Fibroblast of upper back skin (primary cell): ENCODE measurements at regions not wholly inside any gene's neighbourhood (a gene's known extent, or its start where the extent isn't known, plus 50 kb on each side); places are given as distances from the start of the nearest gene placed in this dataset.
"Not testable (repeated sequence)": the region's sequence is repeated elsewhere in the genome, so short reads cannot be mapped to it uniquely, and the experiment has no call there.

ENCODE experiments used
- DNase-seq: peaks from one replicate; pipeline ENCODE4 v3.0.0-alpha.2; 2013

GRCh38 chr10:65769828-65770227, 1156.0 kb upstream of the LRRTM3 start:
- DNase-seq = peak; percentile 29

GRCh38 chr10:65778753-65779152, 1147.1 kb upstream of the LRRTM3 start:
- no peak for DNase-seq

DNA sequence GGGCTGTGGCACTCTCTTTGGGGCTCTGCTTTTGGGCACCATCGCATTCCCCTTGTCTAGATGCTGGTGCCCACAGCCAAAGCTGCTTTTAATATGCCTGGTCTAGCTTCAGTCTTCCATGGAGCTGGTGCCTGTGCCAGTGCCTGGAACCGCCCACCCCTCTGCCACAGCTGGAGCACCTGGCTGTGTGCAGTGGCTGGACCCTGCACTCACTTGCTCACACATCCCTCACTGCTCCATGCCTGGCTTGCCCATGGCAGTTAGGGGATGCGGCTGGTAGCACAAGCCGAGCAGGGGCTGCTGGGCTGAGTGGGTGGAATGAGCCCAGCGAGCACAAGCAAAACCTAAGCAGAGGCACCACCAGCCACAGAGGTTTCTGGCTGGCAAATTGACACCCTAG, 1145.9 kb upstream of the LRRTM3 start:
- DNase-seq = no peak

DNA sequence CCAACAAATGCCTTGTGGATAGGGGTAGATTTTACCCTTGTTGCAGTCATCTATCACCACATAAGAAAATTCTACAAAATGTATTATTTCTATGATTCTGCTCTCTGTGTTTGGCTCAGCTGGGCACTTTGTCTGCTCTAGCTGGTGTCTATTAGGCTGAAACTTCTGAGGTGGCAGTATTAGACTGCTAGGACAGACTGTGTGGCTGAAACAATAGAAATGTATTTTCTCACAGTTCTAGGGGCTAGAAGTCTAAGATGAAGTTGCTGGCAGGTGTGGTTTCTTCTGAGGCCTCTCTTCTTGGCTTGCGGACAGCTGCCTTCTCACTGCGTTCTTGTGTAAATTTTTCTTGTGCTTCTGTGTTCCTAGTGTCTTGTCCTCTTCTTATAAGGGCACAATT, 1139.6 kb upstream of the LRRTM3 start:
- no peak for DNase-seq

GRCh38 chr10:65787571-65787970, 1138.3 kb upstream of the LRRTM3 start:
- no peak for DNase-seq

DNA sequence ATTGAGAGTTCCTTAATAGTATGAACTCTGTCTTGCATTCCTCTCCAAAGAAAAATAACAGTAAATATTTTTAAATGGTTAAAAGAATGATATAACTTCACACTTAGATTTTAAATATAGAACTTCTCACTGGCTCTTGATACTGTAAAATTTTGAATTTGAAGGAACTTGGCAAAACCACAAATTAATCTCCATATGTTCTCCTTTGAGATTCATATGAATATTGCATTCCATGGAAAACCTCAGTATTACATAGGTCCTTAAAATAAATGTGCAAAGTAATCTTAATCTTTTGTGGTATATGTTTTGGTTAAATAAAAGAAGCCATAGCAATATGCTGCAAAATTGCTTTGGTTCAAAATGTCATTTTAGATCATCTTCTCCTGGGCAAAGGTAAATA, 1137.6 kb upstream of the LRRTM3 start:
- DNase-seq = no peak

GRCh38 chr10:65791979-65792378, 1133.9 kb upstream of the LRRTM3 start:
- DNase-seq = no peak

GRCh38 chr10:65793738-65794425, 1132.0 kb upstream of the LRRTM3 start:
- DNase-seq = peak; percentile 1

- DNase-seq = not testable (repeated sequence)
Observed at GRCh38 chr10:65794861-65795260, 1131.0 kb upstream of the LRRTM3 start.

DNA sequence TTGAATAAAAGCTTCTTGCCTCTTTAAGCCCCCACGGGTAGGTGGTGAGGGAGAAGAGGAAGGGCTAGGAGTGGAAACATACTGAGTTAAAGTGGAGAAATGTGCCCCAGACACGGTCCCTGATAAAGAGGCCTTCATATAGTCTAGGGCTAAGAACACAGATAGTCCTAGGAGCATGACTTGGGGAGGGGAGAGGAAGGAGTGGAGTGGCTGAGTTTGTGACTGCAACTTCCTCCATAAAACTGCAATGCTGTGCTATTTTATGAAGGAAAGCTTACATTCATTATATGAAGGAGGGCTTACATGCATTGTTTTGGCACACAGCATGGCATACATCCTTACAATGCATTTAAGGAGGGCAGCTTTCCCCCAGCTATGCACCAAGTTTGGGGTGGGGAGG, 1129.4 kb upstream of the LRRTM3 start:
- DNase-seq = no peak

DNA sequence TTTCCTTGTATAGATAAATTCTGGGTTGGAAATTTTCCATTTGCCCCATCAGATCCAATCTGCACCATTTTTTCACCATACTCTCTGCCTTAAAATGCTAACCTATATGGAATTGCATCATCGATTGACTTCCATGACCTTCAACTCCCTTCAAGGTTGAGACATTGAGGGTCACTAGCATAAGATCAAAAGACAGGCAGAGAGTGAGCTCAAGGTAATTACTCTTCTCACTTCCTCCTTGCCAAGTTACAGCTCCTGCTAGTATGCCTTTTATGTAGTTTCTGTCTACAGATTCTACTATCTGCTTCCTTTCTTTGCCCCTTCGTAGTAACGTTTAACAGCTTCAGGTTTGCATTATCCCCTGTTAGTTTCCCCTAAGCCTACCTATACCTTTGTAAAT, 1127.7 kb upstream of the LRRTM3 start:
- DNase-seq = no peak

DNA sequence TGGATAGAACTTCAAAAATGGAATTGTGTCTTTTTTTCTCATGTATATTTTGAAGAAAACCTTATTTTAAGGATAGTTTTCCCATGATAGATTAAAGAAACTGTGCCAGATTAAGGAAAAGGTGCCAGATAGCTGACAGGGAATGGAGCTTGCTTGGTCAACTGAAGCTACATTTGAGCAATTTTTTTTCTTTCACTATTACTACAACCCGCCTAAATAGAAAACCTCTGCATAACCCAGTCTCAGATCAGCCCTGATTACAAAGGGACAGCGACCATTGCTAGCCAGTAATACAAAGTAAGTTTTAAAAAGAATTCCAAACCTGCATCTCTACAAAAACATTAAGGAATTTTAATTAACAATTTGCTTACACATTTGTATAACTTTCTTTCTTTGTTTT, 1123.4 kb upstream of the LRRTM3 start:
- DNase-seq = no peak

GRCh38 chr10:65805511-65805910, 1120.3 kb upstream of the LRRTM3 start:
- no peak for DNase-seq

- no peak for DNase-seq
Observed at GRCh38 chr10:65805993-65806392, 1119.8 kb upstream of the LRRTM3 start.

- no peak for DNase-seq
Observed at GRCh38 chr10:65808687-65809333, 1117.0 kb upstream of the LRRTM3 start.

- no peak for DNase-seq
Observed at GRCh38 chr10:65811931-65812525, 1113.8 kb upstream of the LRRTM3 start.

GRCh38 chr10:65816536-65816935, 1109.3 kb upstream of the LRRTM3 start:
- DNase-seq = no peak

- DNase-seq = no peak
Observed at GRCh38 chr10:65818990-65819389, 1106.8 kb upstream of the LRRTM3 start.

DNA sequence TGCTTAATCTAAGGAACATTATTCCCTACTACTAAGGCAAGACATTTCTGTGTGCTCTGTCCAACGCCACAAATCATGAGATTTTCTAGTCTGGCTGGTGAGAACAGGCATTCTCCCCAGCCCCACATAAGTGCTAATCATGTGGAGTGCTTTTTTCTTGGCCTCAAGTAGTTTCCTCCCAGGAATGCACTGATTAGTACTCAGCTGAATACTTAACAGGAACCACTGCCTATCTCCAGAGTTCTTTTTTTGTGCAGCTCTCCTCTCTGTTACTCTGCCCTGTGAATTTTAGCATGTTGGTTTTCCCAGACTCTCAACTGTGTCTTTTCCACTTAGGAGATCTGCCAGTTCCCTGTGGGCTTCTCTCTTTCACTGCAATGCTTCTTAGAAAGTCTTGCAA, 1098.5 kb upstream of the LRRTM3 start:
- DNase-seq = no peak

- no peak for DNase-seq
Observed at GRCh38 chr10:65838811-65839210, 1087.0 kb upstream of the LRRTM3 start.

GRCh38 chr10:65843203-65843602, 1082.6 kb upstream of the LRRTM3 start:
- no peak for DNase-seq

- DNase-seq = no peak
Observed at GRCh38 chr10:65845916-65846315, 1079.9 kb upstream of the LRRTM3 start.

DNA sequence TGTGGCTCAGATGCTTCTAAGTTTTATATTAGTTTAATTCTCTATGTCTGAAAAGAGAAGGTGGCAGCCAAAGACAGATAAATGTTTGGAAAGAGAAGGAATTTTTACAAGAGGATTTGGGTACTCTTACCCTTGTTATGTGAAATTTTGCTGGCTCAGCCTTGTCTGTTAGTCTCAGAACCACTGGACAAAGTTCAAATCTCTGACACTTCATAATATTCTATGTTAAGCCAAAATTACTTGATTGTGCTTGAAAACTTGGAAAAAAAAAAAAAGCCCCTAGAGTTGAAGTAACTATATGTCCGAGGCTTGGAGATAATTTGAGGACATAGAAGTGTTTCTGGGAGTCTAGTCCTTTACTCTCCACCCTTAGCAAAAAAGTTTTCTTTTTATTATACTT, 1079.3 kb upstream of the LRRTM3 start:
- DNase-seq = no peak

DNA sequence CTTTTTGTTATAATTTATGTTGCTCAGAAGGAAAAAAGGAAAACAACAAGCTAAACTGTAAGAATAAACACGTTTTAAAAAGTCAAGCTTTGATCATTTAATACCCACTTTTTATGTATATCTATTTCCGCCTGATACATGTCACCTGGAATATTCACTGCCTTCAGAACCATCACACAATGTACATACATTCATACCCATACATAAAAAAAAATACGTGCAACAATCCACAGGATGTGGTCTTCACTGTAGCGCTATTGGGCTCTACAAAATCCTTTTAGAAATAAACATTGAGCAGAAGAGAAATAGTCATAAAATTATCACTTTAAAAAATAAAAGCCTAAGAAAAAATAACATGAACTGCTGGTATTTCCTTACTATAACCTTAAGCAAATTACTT, 1078.9 kb upstream of the LRRTM3 start:
- DNase-seq = no peak
